ENCODE measurements at regions not wholly inside any gene's neighbourhood (a gene's known extent, or its start where the extent isn't known, plus 50 kb on each side); places are given as distances from the start of the nearest gene placed in this dataset.

DNA sequence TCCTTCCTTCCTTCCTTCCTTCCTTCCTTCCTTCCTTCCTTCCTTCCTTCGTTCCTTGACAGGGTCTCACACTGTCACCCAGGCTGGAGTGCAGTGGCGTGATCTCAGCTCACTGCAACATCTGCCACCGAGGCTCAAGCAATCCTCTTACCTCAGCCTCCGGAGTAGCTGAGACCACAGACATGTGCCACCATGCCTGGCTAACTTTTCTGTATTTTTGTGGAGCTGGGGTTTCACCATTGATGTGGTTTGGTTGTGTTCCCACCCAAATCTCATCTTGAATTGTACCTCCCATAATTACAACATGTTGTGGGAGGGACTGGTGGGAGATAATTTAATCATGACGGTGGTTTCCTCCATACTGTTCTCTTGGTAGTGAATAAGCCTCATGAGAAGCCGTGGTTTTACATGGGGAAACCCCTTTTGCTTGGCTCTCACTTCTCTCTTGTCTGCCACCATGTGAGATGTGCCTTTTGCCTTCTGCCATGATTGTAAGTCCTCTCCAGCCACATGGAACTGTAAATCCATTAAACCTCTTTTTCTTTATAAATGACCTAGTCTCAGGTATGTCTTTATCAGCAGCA lies 90.3 kb upstream of the MPHOSPH6 start:
- Histone ChIP-seq H3K79me2 (ENCODE audit: insufficient read depth, low read length) (no peaks in the 10 kb centered on the region), H3K4me1 (ENCODE audit: control insufficient read depth in 1 of 2, insufficient read depth in 2 of 2, low read length in 2 of 2) (no peaks in the 10 kb centered on the region), H3K9ac (ENCODE audit: insufficient read depth, low read length, poor library complexity, severe bottlenecking) (no peak overlapping the region), H3K36me3 (replicated peaks in 1 of 2; ENCODE audit: control insufficient read depth in 1 of 2, insufficient read depth in 2 of 2, low read length in 2 of 2) (no peaks in the 10 kb centered on the region), H3K4me2 (replicated peaks; ENCODE audit: extremely low read depth, low read length, poor library complexity, severe bottlenecking) (no peak overlapping the region), H3K27ac (ENCODE audit: low read depth in 1 of 2, low read length in 2 of 2) (no peak overlapping the region), H4K20me1 (ENCODE audit: insufficient read depth, low read length) (no peaks in the 10 kb centered on the region), H3K27me3 (ENCODE audit: control insufficient read depth in 2 of 2, insufficient read depth in 2 of 2, low read length in 2 of 2) (peaks cover 0 to 2% of the 10 kb centered on the region in 2 donors), H3K9me3 (replicated peaks in 1 of 2; ENCODE audit: control insufficient read depth in 1 of 2, insufficient read depth in 1 of 2, low read length in 2 of 2) (peaks cover 0 to 7% of the 10 kb centered on the region in 2 donors), H2AFZ (ENCODE audit: insufficient read depth, low read depth, low read length, poor library complexity, severe bottlenecking) (no peak overlapping the region), H3K4me3 (replicated peaks in 1 of 3; ENCODE audit: low read depth in 2 of 3, low read length in 3 of 3) (no peak overlapping the region)
- TF ChIP-seq, protein P1, sequence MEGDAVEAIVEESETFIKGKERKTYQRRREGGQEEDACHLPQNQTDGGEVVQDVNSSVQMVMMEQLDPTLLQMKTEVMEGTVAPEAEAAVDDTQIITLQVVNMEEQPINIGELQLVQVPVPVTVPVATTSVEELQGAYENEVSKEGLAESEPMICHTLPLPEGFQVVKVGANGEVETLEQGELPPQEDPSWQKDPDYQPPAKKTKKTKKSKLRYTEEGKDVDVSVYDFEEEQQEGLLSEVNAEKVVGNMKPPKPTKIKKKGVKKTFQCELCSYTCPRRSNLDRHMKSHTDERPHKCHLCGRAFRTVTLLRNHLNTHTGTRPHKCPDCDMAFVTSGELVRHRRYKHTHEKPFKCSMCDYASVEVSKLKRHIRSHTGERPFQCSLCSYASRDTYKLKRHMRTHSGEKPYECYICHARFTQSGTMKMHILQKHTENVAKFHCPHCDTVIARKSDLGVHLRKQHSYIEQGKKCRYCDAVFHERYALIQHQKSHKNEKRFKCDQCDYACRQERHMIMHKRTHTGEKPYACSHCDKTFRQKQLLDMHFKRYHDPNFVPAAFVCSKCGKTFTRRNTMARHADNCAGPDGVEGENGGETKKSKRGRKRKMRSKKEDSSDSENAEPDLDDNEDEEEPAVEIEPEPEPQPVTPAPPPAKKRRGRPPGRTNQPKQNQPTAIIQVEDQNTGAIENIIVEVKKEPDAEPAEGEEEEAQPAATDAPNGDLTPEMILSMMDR (IDR thresholded peaks at IDR 0.05) = no peak
- peak in 2 of 3 donors; percentile 2 to 27 for DNase-seq
- no peaks in the 10 kb centered on the region for H3K4me1 Mint-ChIP-seq
- 70% methylated on average over 2 of the region's 6 CpGs for WGBS (ENCODE audit: insufficient coverage)
- H3K9me3 Mint-ChIP-seq = peaks cover 5 to 11% (median 9%) of the 10 kb centered on the region in 7 donors
- intact Hi-C loops (cut with micrococcal nuclease) = loop anchor here in 1 of 2 donors (10.0 kb wide), 1 partner anchor 954 kb away; no protein-coding TSS in a partner anchor
- peaks cover 8 to 12% (median 8%) of the 10 kb centered on the region in 3 donors for H3K27me3 Mint-ChIP-seq (ENCODE audit: low read depth in 3 of 3)
- peak overlapping the region in 1 of 7 donors; percentile 80 for H3K27ac Mint-ChIP-seq
- H3K4me3 Mint-ChIP-seq = no peak overlapping the region
- no peaks in the 10 kb centered on the region for H3K36me3 Mint-ChIP-seq

- H3K4me3 ChIP-seq (replicated peaks in 1 of 3; ENCODE audit: low read depth in 2 of 3, low read length in 3 of 3) = no peak overlapping the region
- no peak overlapping the region for H3K27ac ChIP-seq (ENCODE audit: low read depth in 1 of 2, low read length in 2 of 2)
- peaks cover 0 to 7% of the 10 kb centered on the region in 2 donors for H3K9me3 ChIP-seq (replicated peaks in 1 of 2; ENCODE audit: control insufficient read depth in 1 of 2, insufficient read depth in 1 of 2, low read length in 2 of 2)
- intact Hi-C loops (cut with micrococcal nuclease) = loop anchor here in 1 of 2 donors (10.0 kb wide), 1 partner anchor 955 kb away; no protein-coding TSS in a partner anchor
- Mint-ChIP-seq H3K4me3 (no peak overlapping the region), H3K9me3 (peaks cover 5 to 11% (median 9%) of the 10 kb centered on the region in 7 donors), H3K36me3 (no peaks in the 10 kb centered on the region), H3K4me1 (no peaks in the 10 kb centered on the region), H3K27me3 (ENCODE audit: low read depth in 3 of 3) (peaks cover 8 to 15% (median 8%) of the 10 kb centered on the region in 3 donors), H3K27ac (no peak overlapping the region)
- H3K27me3 ChIP-seq (ENCODE audit: control insufficient read depth in 2 of 2, insufficient read depth in 2 of 2, low read length in 2 of 2) = peaks cover 0 to 2% of the 10 kb centered on the region in 2 donors
- no peaks in the 10 kb centered on the region for H3K4me1 ChIP-seq (ENCODE audit: control insufficient read depth in 1 of 2, insufficient read depth in 2 of 2, low read length in 2 of 2)
- no peaks in the 10 kb centered on the region for H3K36me3 ChIP-seq (replicated peaks in 1 of 2; ENCODE audit: control insufficient read depth in 1 of 2, insufficient read depth in 2 of 2, low read length in 2 of 2)
- 94% methylated on average over 1 of the region's 1 CpG for WGBS (ENCODE audit: insufficient coverage)
- no peak overlapping the region for H2AFZ ChIP-seq (ENCODE audit: insufficient read depth, low read depth, low read length, poor library complexity, severe bottlenecking)
- DNase-seq = no peak
- H3K9ac ChIP-seq (ENCODE audit: insufficient read depth, low read length, poor library complexity, severe bottlenecking) = no peak overlapping the region
- H3K4me2 ChIP-seq (replicated peaks; ENCODE audit: extremely low read depth, low read length, poor library complexity, severe bottlenecking) = no peak overlapping the region
- TF ChIP-seq, protein P1 (IDR thresholded peaks at IDR 0.05) = no peak
- H4K20me1 ChIP-seq (ENCODE audit: insufficient read depth, low read length) = no peaks in the 10 kb centered on the region
- no peaks in the 10 kb centered on the region for H3K79me2 ChIP-seq (ENCODE audit: insufficient read depth, low read length)
Measured at GRCh38 chr16:82259731-82260130, 89.7 kb upstream of the MPHOSPH6 start.

All from CD14-positive monocyte (primary cell).